Omental fat pad (tissue), 3 donors: ENCODE measurements at regions not wholly inside any gene's neighbourhood (a gene's known extent, or its start where the extent isn't known, plus 50 kb on each side); places are given as distances from the start of the nearest gene placed in this dataset.

Experiments
- ATAC-seq: fragments of 150-250 bp; one replicate; pipeline ENCODE4 v1.9.1; 2016; ENCODE audit warnings: mild to moderate bottlenecking, moderate library complexity; ENCODE audit not compliant: low FRiP score
- DNase-seq: peaks from one replicate; pipeline ENCODE4 v3.0.0-alpha.2; 2019; ENCODE audit warnings: low spot score
- CTCF ChIP-seq, 3 donors: fragments of 450-650 bp; IDR thresholded peaks; one replicate each; pipeline ENCODE4 v1.5.1; 2016 to 2017; ENCODE audit warnings: antibody characterized with exemption in 3 of 3, mild to moderate bottlenecking in 3 of 3, moderate library complexity in 2 of 3

GRCh38 chr12:90589956-90590355 lies 365.0 kb downstream of the CCER1 start:
- no peak for TF ChIP-seq CTCF (IDR thresholded peaks at IDR 0.05)
- no peak for DNase-seq
- no peak for ATAC-seq

- DNase-seq = no peak
- no peak for ATAC-seq
- no peak for TF ChIP-seq CTCF (IDR thresholded peaks at IDR 0.05)
These were observed 369.2 kb downstream of the CCER1 start for GRCh38 chr12:90585640-90586304.

GRCh38 chr12:90576707-90577106 lies 378.3 kb downstream of the CCER1 start:
- TF ChIP-seq CTCF (IDR thresholded peaks at IDR 0.05) = no peak
- no peak for DNase-seq
- no peak for ATAC-seq

- TF ChIP-seq CTCF (IDR thresholded peaks at IDR 0.05) = no peak
- ATAC-seq = no peak
- DNase-seq = no peak
These were observed 379.0 kb downstream of the CCER1 start for GRCh38 chr12:90575995-90576394.

- ATAC-seq (no peak), DNase-seq (no peak)
- no peak for TF ChIP-seq CTCF (IDR thresholded peaks at IDR 0.05)
These were observed 380.3 kb downstream of the CCER1 start for GRCh38 chr12:90574676-90575075.

GRCh38 chr12:90572778-90573177 lies 382.2 kb downstream of the CCER1 start:
- ATAC-seq (no peak), DNase-seq (no peak)
- TF ChIP-seq CTCF (IDR thresholded peaks at IDR 0.05) = no peak

GRCh38 chr12:90569685-90570084 lies 385.3 kb downstream of the CCER1 start:
- ATAC-seq (no peak), DNase-seq (no peak)
- no peak for TF ChIP-seq CTCF (IDR thresholded peaks at IDR 0.05)
